Dermis blood vessel endothelial cell (primary cell): ENCODE measurements at regions not wholly inside any gene's neighbourhood (a gene's known extent, or its start where the extent isn't known, plus 50 kb on each side); places are given as distances from the start of the nearest gene placed in this dataset.

Experiments used
- DNase-seq: peaks from one replicate; pipeline ENCODE4 v3.0.0; 2010

DNA sequence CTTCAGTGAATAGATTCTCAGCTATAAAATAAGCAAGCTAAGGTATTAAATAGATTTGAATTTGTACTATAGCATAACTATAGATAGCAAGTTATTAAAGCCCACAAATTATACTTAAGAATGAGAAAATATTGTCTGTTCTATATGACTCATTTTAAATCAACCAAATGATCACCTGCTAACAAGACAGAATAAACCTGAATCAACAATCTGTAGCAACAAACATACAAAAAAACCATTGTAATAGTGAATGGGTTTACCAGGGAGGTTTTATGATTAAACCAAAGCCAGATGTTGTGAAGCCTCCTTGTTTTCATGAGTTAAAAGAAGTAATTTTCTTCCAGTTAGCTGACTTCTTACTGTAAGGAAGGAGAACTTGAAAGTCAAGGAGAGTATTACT is 71.9 kb upstream of the HTR1B start:
- DNase-seq, result no peak

DNA sequence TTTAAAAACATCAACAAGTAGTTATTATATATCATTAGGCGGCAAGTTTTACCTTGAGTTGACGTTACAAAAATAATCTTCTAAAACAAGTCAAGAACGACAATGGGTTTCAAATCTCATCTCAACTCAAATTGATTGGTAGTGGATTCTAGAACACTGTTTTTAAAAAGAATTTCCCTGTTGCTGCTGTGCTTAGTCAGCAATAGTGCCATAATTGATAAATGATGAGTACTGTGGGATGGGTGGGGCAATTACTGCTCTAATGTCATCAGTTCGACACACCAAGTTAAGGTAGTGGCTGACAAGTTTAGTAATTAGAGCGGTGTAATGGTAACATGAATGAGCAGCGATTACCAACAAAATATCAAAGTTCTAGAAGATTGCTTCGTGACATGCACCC is 73.4 kb upstream of the HTR1B start:
- DNase-seq, result no peak

DNA sequence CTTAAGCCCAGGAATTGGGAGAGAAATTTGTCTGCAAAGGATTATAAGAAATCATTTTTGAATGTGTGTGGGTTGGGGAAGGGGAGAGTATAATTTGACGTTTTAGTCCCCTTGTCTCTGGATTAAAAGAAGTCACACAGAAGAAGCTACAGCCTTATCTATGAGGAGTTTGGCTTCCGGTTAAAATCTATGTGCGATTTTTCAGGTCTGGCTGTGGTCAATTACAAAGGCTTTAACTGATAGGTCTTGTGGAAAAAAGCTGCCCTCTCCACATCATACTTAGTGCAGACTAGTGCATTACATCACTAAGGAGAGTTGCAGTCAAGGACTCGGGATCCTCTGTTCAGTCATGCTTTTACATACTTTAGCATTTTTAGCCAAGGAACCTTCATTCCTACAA is 80.3 kb upstream of the HTR1B start:
- no peak for DNase-seq

DNA sequence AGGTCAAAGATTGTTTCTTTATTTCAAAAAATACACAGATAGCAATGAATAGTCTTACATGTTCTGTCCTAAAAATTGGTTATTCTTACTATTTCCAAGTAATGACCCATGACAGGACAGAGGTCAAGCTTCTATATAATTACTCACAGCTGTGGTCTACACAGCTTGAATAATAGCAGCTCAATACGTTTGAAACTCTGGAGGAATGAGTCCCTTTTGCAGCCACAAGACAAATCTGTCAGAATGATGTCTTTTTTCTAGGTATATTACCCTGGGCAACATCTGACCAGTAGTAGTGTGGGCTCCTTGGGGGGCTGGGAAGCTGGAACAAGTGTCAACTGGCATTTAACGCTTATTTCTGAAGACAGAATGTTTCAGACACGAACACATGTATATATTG is 84.9 kb upstream of the HTR1B start:
- DNase-seq, result no peak

DNA sequence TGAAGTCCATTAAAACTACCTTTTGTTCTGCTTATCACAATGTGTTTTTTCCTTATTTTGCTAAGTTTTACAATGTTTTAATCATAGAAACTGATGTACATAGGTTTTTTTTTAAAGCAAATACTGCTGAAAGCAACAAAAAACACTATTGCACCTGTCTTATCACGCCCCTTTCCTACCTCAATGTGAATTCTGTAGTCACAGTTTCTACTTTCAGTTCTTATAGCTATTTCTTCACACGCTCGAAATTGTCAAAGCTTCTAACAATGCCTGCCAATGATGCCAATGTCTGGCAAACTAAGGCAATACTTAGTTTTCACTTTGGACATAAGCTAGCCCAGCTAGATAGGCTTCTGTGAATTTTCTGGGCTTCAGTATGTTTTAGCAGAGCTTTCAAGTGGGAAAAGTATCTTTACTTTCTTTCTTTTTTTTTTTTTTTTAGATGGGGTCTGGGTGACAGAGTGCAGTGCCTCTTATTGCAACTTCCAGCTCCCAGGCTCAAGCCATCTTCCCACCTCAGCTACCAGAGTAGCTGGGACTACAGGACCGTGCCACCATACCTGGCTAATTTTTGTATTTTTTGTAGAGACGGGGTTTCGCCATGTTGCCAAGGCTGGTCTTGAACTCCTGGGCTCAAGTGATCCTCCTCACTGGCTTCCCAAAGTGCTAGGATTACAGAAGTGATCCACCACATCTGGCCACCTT is 85.5 kb upstream of the HTR1B start:
- DNase-seq, result no peak

- no peak for DNase-seq
These were observed 87.8 kb upstream of the HTR1B start for GRCh38 chr6:77551135-77551534.

DNA sequence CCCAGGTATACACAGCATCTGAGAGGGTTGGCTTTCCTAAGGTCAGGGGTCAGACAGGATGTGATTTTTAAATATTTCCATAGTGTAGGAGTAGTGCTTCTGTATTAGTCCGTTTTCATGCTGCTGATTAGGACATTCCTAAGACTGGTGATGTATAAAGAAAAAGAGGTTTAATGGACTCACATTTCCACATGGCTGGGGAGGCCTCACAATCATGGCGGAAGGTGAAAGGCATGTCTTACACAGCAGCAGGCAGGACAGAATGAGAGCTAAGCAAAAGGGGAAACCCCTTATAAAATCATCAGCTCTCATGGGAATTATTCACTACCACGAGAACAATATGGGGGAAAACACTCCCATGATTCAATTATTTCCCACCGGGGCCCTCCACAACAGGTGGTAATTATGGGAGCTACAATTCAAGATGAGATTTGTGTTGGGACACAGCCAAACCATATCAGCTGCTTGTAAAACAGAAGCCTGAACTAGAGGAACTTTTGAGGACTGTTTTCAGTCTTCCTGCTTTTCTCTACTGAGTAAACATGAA is 91.0 kb upstream of the MEI4 start:
- DNase-seq, result peak; percentile 25

DNA sequence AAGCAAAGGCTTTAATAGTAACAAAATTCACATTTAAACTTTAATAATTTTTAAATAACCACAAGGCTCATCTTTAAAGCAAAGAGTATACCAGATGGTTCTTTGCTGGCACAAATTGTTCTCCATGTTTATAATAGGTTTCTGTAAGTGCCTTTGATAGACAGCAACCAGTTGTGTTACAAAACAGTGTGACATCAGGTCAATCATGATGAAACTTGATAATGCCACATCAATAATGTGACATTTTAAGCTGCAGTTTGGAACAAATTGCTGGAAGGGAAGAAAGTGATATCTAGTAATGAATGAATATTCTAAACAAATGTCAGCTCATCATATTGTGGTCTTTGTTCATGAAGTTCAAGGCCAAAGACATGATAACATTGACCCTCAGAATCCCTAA is 87.5 kb upstream of the MEI4 start:
- no peak for DNase-seq

GRCh38 chr6:77566235-77566634 is 86.6 kb upstream of the MEI4 start:
- no peak for DNase-seq

GRCh38 chr6:77568570-77568969 is 84.3 kb upstream of the MEI4 start:
- no peak for DNase-seq

DNA sequence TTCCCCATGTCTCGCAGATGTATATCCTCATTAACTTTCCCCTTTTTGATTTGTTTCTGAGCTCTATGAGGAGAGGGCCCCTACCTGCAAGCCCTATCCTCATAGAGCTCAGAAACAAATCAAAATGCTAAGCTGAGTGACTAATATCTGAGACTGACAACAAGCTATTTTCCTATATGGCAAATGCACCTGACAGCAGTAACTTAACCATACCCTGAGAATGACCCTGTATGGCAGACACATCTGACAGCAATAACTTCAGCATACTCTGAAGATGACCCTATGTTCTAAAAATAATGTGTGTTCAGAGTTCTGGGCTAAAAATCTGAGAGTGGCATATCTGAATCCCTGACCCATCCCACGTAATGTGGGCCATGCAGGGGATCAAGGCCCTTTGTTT is 79.0 kb upstream of the MEI4 start:
- no peak for DNase-seq

GRCh38 chr6:77587963-77588362 is 64.9 kb upstream of the MEI4 start:
- no peak for DNase-seq
